ENCODE measurements at regions not wholly inside any gene's neighbourhood (a gene's known extent, or its start where the extent isn't known, plus 50 kb on each side); places are given as distances from the start of the nearest gene placed in this dataset.

DNA sequence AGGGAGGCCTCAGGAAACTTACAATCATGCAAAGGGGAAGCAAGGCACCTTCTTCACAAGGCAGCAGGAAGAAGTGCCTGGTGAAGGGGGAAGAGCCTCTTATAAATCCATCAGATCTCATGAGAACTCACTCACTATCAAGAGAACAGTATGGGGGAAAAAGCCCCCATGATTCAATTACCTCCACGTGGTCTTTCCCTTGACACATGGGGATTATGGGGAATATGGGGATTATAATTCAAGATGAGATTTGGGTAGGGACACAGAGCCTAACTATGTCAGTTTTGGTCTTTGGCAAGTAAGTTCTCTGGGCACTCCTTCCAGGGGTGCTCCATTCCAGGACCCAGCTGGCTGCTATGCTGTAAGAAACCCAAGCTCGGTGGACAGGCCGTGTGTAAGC lies 275.3 kb upstream of the TUT7 start:
- no peak for TF ChIP-seq POLR2A (IDR thresholded peaks at IDR 0.05; ENCODE audit: low read depth)
- TF ChIP-seq, protein P1, sequence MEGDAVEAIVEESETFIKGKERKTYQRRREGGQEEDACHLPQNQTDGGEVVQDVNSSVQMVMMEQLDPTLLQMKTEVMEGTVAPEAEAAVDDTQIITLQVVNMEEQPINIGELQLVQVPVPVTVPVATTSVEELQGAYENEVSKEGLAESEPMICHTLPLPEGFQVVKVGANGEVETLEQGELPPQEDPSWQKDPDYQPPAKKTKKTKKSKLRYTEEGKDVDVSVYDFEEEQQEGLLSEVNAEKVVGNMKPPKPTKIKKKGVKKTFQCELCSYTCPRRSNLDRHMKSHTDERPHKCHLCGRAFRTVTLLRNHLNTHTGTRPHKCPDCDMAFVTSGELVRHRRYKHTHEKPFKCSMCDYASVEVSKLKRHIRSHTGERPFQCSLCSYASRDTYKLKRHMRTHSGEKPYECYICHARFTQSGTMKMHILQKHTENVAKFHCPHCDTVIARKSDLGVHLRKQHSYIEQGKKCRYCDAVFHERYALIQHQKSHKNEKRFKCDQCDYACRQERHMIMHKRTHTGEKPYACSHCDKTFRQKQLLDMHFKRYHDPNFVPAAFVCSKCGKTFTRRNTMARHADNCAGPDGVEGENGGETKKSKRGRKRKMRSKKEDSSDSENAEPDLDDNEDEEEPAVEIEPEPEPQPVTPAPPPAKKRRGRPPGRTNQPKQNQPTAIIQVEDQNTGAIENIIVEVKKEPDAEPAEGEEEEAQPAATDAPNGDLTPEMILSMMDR (IDR thresholded peaks at IDR 0.05) = no peak

Data from esophagus muscularis mucosa (tissue), 3 donors.